ENCODE measurements at regions not wholly inside any gene's neighbourhood (a gene's known extent, or its start where the extent isn't known, plus 50 kb on each side); places are given as distances from the start of the nearest gene placed in this dataset.
"Not testable (repeated sequence)": the region's sequence is repeated elsewhere in the genome, so short reads cannot be mapped to it uniquely, and the experiment has no call there.

DNA sequence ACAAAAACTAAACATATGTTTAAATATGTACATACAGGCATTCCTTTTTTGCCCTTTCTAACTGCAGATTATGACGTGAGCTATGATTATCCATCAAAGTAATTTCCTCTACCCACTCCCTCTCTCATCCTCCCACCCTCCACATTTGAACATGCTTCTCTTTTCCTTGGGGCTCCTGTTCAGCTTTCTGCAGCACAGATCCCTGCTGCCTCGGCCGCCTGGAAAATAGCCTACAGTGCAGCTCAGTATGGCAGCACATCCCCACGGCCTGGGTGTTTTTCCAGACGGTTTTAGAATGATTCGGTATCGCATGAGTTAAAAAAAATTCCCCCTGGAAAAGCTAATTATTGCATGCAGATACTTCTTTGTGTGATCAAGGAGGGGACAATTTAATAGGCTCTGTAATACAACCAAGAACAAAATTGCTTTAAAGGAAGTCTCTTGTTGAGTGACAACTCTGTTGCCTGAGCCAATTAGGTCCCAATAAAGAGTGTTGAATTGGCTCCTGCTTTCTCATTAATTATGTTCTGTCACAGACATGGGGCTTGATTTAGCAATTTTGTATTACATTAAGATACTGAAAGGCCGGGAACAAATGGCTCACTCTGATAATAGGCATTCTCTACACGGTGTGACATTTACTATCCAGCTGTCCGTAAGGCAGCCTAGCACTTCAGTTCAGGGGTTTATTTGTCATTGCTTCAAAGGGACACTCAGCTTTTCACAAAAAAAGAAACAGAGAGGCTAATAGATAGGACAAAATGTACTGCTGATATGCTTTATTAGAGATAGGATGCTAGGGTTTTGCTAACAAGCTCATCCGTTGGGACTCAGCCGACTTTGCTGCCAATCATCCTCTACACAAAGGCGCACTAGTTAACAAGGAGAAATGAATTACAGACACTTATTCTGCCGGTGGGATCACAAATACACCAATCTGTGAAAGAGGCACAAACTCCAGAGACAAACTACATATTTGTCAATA lies 285.8 kb upstream of the G2E3 start:
- no peak overlapping the region for H3K23ac ChIP-seq (ENCODE audit: low read length in 2 of 2)
- H3K9me3 ChIP-seq (ENCODE audit: control insufficient read depth, low read length), result no peaks in the 10 kb centered on the region
- peaks cover 2% of the 10 kb centered on the region for H3K4me1 ChIP-seq (ENCODE audit: control insufficient read depth, insufficient read depth, low read depth, low read length)
- H3K4ac ChIP-seq (ENCODE audit: low read depth in 1 of 2, low read length in 2 of 2), result no peak overlapping the region
- H3K27me3 ChIP-seq (ENCODE audit: control insufficient read depth in 1 of 2, insufficient read depth in 1 of 2, low read length in 2 of 2), result no peaks in the 10 kb centered on the region
- no peak overlapping the region for H3K27ac ChIP-seq (ENCODE audit: low read length, poor library complexity, severe bottlenecking)
- no peak overlapping the region for H2BK120ac ChIP-seq (ENCODE audit: low read depth, low read length)
- no peak overlapping the region for H3K18ac ChIP-seq (ENCODE audit: low read depth in 1 of 2, low read length in 2 of 2)
- WGBS, result 88% methylated on average over 12 of the region's 14 CpGs
- H2AFZ ChIP-seq (ENCODE audit: low read depth, low read length), result no peak overlapping the region
- H2BK5ac ChIP-seq (ENCODE audit: low read depth, low read length, poor library complexity, severe bottlenecking), result no peak overlapping the region
- H3K9ac ChIP-seq (ENCODE audit: low read length), result no peak overlapping the region
- H3K4me2 ChIP-seq (ENCODE audit: low read length, poor library complexity, severe bottlenecking), result no peak overlapping the region
- no peak overlapping the region for H2AK5ac ChIP-seq (ENCODE audit: low read length, severe bottlenecking)
- H4K91ac ChIP-seq (ENCODE audit: low read length), result no peak overlapping the region
- H3K36me3 ChIP-seq (ENCODE audit: control insufficient read depth in 1 of 2, insufficient read depth in 2 of 2, low read depth in 1 of 2, low read length in 2 of 2), result no peaks in the 10 kb centered on the region
- no peaks in the 10 kb centered on the region for H3K79me1 ChIP-seq (replicated peaks; ENCODE audit: low read length, poor library complexity, severe bottlenecking)
- H4K8ac ChIP-seq (ENCODE audit: low read length), result no peak overlapping the region
- no peak overlapping the region for H3K4me3 ChIP-seq (ENCODE audit: insufficient read depth in 1 of 2, low read depth in 1 of 2, low read length in 2 of 2)
- no peak for DNase-seq
- H3K14ac ChIP-seq (ENCODE audit: low read length in 2 of 2), result no peak overlapping the region
- no peak overlapping the region for H2BK15ac ChIP-seq (ENCODE audit: low read depth, poor library complexity, severe bottlenecking)
- no peak overlapping the region for H2BK12ac ChIP-seq (ENCODE audit: low read length in 2 of 2)

DNA sequence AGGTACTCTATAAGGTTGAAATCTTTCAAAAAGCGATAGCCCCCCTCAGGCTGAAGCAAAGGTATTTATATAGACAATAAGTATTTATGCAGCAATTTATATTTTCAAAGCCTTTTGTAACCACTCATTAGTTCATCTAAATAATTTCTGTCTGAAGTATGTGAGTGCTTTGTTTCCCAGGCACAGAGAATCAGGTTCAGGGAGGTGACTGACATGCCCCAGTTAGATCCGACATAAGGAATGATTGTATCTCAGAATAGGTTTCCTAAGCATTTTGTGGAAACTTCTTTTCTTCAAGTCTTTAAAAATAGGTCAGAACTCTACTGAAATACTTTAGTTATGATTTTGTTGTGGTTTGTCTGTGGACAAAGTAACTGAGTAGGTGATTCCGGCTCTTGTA lies 283.4 kb upstream of the G2E3 start:
- no peak overlapping the region for H2AFZ ChIP-seq (ENCODE audit: low read depth, low read length)
- H2BK5ac ChIP-seq (ENCODE audit: low read depth, low read length, poor library complexity, severe bottlenecking), result no peak overlapping the region
- peaks cover under 1% of the 10 kb centered on the region for H3K4me1 ChIP-seq (ENCODE audit: control insufficient read depth, insufficient read depth, low read depth, low read length)
- no peak overlapping the region for H3K14ac ChIP-seq (ENCODE audit: low read length in 2 of 2)
- H3K9me3 ChIP-seq (ENCODE audit: control insufficient read depth, low read length), result no peaks in the 10 kb centered on the region
- H4K8ac ChIP-seq (ENCODE audit: low read length), result no peak overlapping the region
- no peak overlapping the region for H3K18ac ChIP-seq (ENCODE audit: low read depth in 1 of 2, low read length in 2 of 2)
- no peak overlapping the region for H2BK12ac ChIP-seq (ENCODE audit: low read length in 2 of 2)
- no peaks in the 10 kb centered on the region for H3K79me1 ChIP-seq (replicated peaks; ENCODE audit: low read length, poor library complexity, severe bottlenecking)
- no peak overlapping the region for H2BK15ac ChIP-seq (ENCODE audit: low read depth, poor library complexity, severe bottlenecking)
- H4K91ac ChIP-seq (ENCODE audit: low read length), result no peak overlapping the region
- H3K4me2 ChIP-seq (ENCODE audit: low read length, poor library complexity, severe bottlenecking), result no peak overlapping the region
- H3K4ac ChIP-seq (ENCODE audit: low read depth in 1 of 2, low read length in 2 of 2), result no peak overlapping the region
- no peak overlapping the region for H3K23ac ChIP-seq (ENCODE audit: low read length in 2 of 2)
- H3K9ac ChIP-seq (ENCODE audit: low read length), result no peak overlapping the region
- H3K4me3 ChIP-seq (ENCODE audit: insufficient read depth in 1 of 2, low read depth in 1 of 2, low read length in 2 of 2), result no peak overlapping the region
- H3K27me3 ChIP-seq (ENCODE audit: control insufficient read depth in 1 of 2, insufficient read depth in 1 of 2, low read length in 2 of 2), result no peaks in the 10 kb centered on the region
- H2AK5ac ChIP-seq (ENCODE audit: low read length, severe bottlenecking), result no peak overlapping the region
- no peaks in the 10 kb centered on the region for H3K36me3 ChIP-seq (ENCODE audit: control insufficient read depth in 1 of 2, insufficient read depth in 2 of 2, low read depth in 1 of 2, low read length in 2 of 2)
- WGBS, result 95% methylated on average over 2 of the region's 3 CpGs
- H2BK120ac ChIP-seq (ENCODE audit: low read depth, low read length), result no peak overlapping the region
- H3K27ac ChIP-seq (ENCODE audit: low read length, poor library complexity, severe bottlenecking), result no peak overlapping the region
- no peak for DNase-seq

GRCh38 chr14:30277268-30277667 lies 281.7 kb upstream of the G2E3 start:
- 78% methylated on average over 2 of the region's 2 CpGs for WGBS
- Histone ChIP-seq H3K4me3 (ENCODE audit: insufficient read depth in 1 of 2, low read depth in 1 of 2, low read length in 2 of 2) (no peak overlapping the region), H2BK15ac (ENCODE audit: low read depth, poor library complexity, severe bottlenecking) (no peak overlapping the region), H3K27ac (ENCODE audit: low read length, poor library complexity, severe bottlenecking) (no peak overlapping the region), H3K9ac (ENCODE audit: low read length) (no peak overlapping the region), H2BK12ac (ENCODE audit: low read length in 2 of 2) (no peak overlapping the region), H2AFZ (ENCODE audit: low read depth, low read length) (no peak overlapping the region), H3K4ac (ENCODE audit: low read depth in 1 of 2, low read length in 2 of 2) (no peak overlapping the region), H4K91ac (ENCODE audit: low read length) (no peak overlapping the region), H3K23ac (ENCODE audit: low read length in 2 of 2) (no peak overlapping the region), H2BK120ac (ENCODE audit: low read depth, low read length) (no peak overlapping the region), H4K8ac (ENCODE audit: low read length) (no peak overlapping the region), H2AK5ac (ENCODE audit: low read length, severe bottlenecking) (no peak overlapping the region), H3K36me3 (ENCODE audit: control insufficient read depth in 1 of 2, insufficient read depth in 2 of 2, low read depth in 1 of 2, low read length in 2 of 2) (no peaks in the 10 kb centered on the region), H3K14ac (ENCODE audit: low read length in 2 of 2) (no peak overlapping the region), H3K27me3 (ENCODE audit: control insufficient read depth in 1 of 2, insufficient read depth in 1 of 2, low read length in 2 of 2) (no peaks in the 10 kb centered on the region), H3K79me1 (replicated peaks; ENCODE audit: low read length, poor library complexity, severe bottlenecking) (no peaks in the 10 kb centered on the region), H3K18ac (ENCODE audit: low read depth in 1 of 2, low read length in 2 of 2) (no peak overlapping the region), H3K9me3 (ENCODE audit: control insufficient read depth, low read length) (no peaks in the 10 kb centered on the region), H3K4me1 (ENCODE audit: control insufficient read depth, insufficient read depth, low read depth, low read length) (no peaks in the 10 kb centered on the region), H2BK5ac (ENCODE audit: low read depth, low read length, poor library complexity, severe bottlenecking) (no peak overlapping the region), H3K4me2 (ENCODE audit: low read length, poor library complexity, severe bottlenecking) (no peak overlapping the region)
- no peak for DNase-seq

GRCh38 chr14:30278856-30279255 lies 280.1 kb upstream of the G2E3 start:
- H3K18ac ChIP-seq (ENCODE audit: low read depth in 1 of 2, low read length in 2 of 2); H3K4me2 ChIP-seq (ENCODE audit: low read length, poor library complexity, severe bottlenecking); H3K4me1 ChIP-seq (ENCODE audit: control insufficient read depth, insufficient read depth, low read depth, low read length); H2BK5ac ChIP-seq (ENCODE audit: low read depth, low read length, poor library complexity, severe bottlenecking); H2BK120ac ChIP-seq (ENCODE audit: low read depth, low read length); H3K27me3 ChIP-seq (ENCODE audit: control insufficient read depth in 1 of 2, insufficient read depth in 1 of 2, low read length in 2 of 2); H4K8ac ChIP-seq (ENCODE audit: low read length); H2AK5ac ChIP-seq (ENCODE audit: low read length, severe bottlenecking); H3K14ac ChIP-seq (ENCODE audit: low read length in 2 of 2); H3K4me3 ChIP-seq (ENCODE audit: insufficient read depth in 1 of 2, low read depth in 1 of 2, low read length in 2 of 2); H3K27ac ChIP-seq (ENCODE audit: low read length, poor library complexity, severe bottlenecking); H3K9ac ChIP-seq (ENCODE audit: low read length); H3K9me3 ChIP-seq (ENCODE audit: control insufficient read depth, low read length); DNase-seq; H3K4ac ChIP-seq (ENCODE audit: low read depth in 1 of 2, low read length in 2 of 2); H3K36me3 ChIP-seq (ENCODE audit: control insufficient read depth in 1 of 2, insufficient read depth in 2 of 2, low read depth in 1 of 2, low read length in 2 of 2); H2AFZ ChIP-seq (ENCODE audit: low read depth, low read length); H4K91ac ChIP-seq (ENCODE audit: low read length); H3K79me1 ChIP-seq (replicated peaks; ENCODE audit: low read length, poor library complexity, severe bottlenecking); H2BK12ac ChIP-seq (ENCODE audit: low read length in 2 of 2); H3K23ac ChIP-seq (ENCODE audit: low read length in 2 of 2); H2BK15ac ChIP-seq (ENCODE audit: low read depth, poor library complexity, severe bottlenecking): not testable (repeated sequence)
- 100% methylated on average over 1 of the region's 2 CpGs for WGBS
